B cell (primary cell): ENCODE measurements at regions not wholly inside any gene's neighbourhood (a gene's known extent, or its start where the extent isn't known, plus 50 kb on each side); places are given as distances from the start of the nearest gene placed in this dataset.

ENCODE experiments used
- ATAC-seq: fragments of 200-7000 bp; cut with Tn5 transposase; one replicate; pipeline ENCODE4 v1.10.0; 2021; ENCODE audit warnings: low read depth, mild to moderate bottlenecking, moderate number of reproducible peaks, moderate library complexity
- CTCF ChIA-PET: fragments of 350-600 bp; sonication (Branson Sonifier 250); formaldehyde crosslinking; loops from one replicate; lab custom pipeline; 2021; ENCODE audit warnings: antibody characterized with exemption, inconsistent platforms; lab: Charles Lee
- POLR2A ChIA-PET: fragments of 350-600 bp; sonication (Branson Sonifier 250); formaldehyde crosslinking; loops from one replicate; lab custom pipeline; 2021; ENCODE audit warnings: antibody characterized with exemption; lab: Charles Lee
- DNase-seq: peaks from one replicate; pipeline ENCODE4 v3.0.0; 2013
- H2AFZ ChIP-seq: 2 replicates; pipeline ENCODE4 v1.6.1; 2012; ENCODE audit warnings: mild to moderate bottlenecking, low read depth, low read length; ENCODE audit not compliant: insufficient read depth, poor library complexity, severe bottlenecking
- H3K27ac ChIP-seq, 2 donors: 1 replicate in 1 of 2; 2 replicates in 1 of 2; pipeline ENCODE4 v1.5.1; 2012 to 2013; ENCODE audit warnings: low read length in 2 of 2, mild to moderate bottlenecking in 2 of 2, moderate library complexity in 1 of 2
- H3K27me3 ChIP-seq, 4 experiments: fragments of 200-600 bp in 1 of 4; sonication (generic) in 1 of 4; replicated peaks in 1 of 4; 1 replicate in 2 of 4; 2 replicates in 2 of 4; pipeline versions ENCODE4 v1.6.1 to v1.7.0; 2013 to 2016; ENCODE audit warnings: low read length in 3 of 4, mild to moderate bottlenecking in 2 of 4, mixed read lengths in 1 of 4, moderate library complexity in 1 of 4; ENCODE audit not compliant: insufficient read depth in 4 of 4, control insufficient read depth in 3 of 4; ENCODE audit errors: control extremely low read depth in 1 of 4
- H3K36me3 ChIP-seq, 2 experiments: replicated peaks in 1 of 2; 1 replicate in 1 of 2; 2 replicates in 1 of 2; pipeline versions ENCODE4 v1.6.1 to v1.7.1; 2013; ENCODE audit warnings: low read length in 1 of 2; ENCODE audit not compliant: insufficient read depth in 2 of 2, control insufficient read depth in 1 of 2; ENCODE audit errors: control extremely low read depth in 1 of 2, extremely low read depth in 1 of 2
- H3K4me1 ChIP-seq, 2 donors: fragments of 200-600 bp in 1 of 2; sonication (generic) in 1 of 2; 1 replicate in 1 of 2; 2 replicates in 1 of 2; pipeline versions ENCODE4 v1.5.1 to v1.6.1; 2013 to 2017; ENCODE audit warnings: low read length in 2 of 2; ENCODE audit not compliant: control insufficient read depth in 2 of 2, insufficient read depth in 2 of 2
- H3K4me2 ChIP-seq: replicated peaks from 2 replicates; pipeline ENCODE3; 2012; ENCODE audit warnings: mild to moderate bottlenecking, low read depth, low read length; ENCODE audit not compliant: poor library complexity, severe bottlenecking
- H3K4me3 ChIP-seq, 5 experiments: fragments of 200-600 bp in 1 of 5; sonication (generic) in 1 of 5; 1 replicate in 3 of 5; 2 replicates in 2 of 5; pipeline versions ENCODE4 v1.5.1 to v1.7.0; 2011 to 2016; ENCODE audit warnings: low read length in 4 of 5, mild to moderate bottlenecking in 4 of 5, low read depth in 2 of 5, control low read depth in 1 of 5, moderate library complexity in 1 of 5; ENCODE audit not compliant: insufficient read depth in 1 of 5; ENCODE audit errors: control extremely low read depth in 1 of 5, extremely low read depth in 1 of 5
- H3K79me2 ChIP-seq: fragments of 200-600 bp; sonication (generic); one replicate; pipeline ENCODE4 v1.6.0; 2016; ENCODE audit warnings: low read length; ENCODE audit not compliant: control insufficient read depth, insufficient read depth
- H3K9ac ChIP-seq: fragments of 200-600 bp; sonication (generic); 2 replicates; pipeline ENCODE4 v1.6.1; 2017; ENCODE audit warnings: mild to moderate bottlenecking, low read length, moderate library complexity
- H3K9me3 ChIP-seq, 3 donors: one replicate each; pipeline versions ENCODE4 v1.6.1 to v1.7.1; 2013; ENCODE audit warnings: low read length in 2 of 3; ENCODE audit not compliant: control insufficient read depth in 2 of 3, insufficient read depth in 1 of 3; ENCODE audit errors: control extremely low read depth in 1 of 3
- H4K20me1 ChIP-seq: 2 replicates; pipeline ENCODE4 v1.6.0; 2012; ENCODE audit warnings: mild to moderate bottlenecking, low read length; ENCODE audit not compliant: insufficient read depth, control insufficient read depth, poor library complexity, severe bottlenecking
- H3K27ac Mint-ChIP-seq: one replicate; pipeline ENCODE4 v1.8.0; 2021; ENCODE audit warnings: mixed read lengths
- H3K27me3 Mint-ChIP-seq: one replicate; pipeline ENCODE4 v1.8.0; 2021; ENCODE audit warnings: mixed read lengths
- H3K4me1 Mint-ChIP-seq: one replicate; pipeline ENCODE4 v1.8.0; 2021; ENCODE audit warnings: mixed read lengths
- H3K4me3 Mint-ChIP-seq: one replicate; pipeline ENCODE4 v1.8.0; 2021; ENCODE audit warnings: mixed read lengths
- H3K9me3 Mint-ChIP-seq: one replicate; pipeline ENCODE4 v1.8.0; 2022; ENCODE audit warnings: mixed read lengths; ENCODE audit not compliant: insufficient read depth
- EZH2 ChIP-seq: IDR thresholded peaks from 2 replicates; pipeline ENCODE4 v1.6.1; 2012; ENCODE audit warnings: borderline replicate concordance, low read depth, mild to moderate bottlenecking, moderate library complexity, low read length; ENCODE audit not compliant: insufficient read depth, poor library complexity, severe bottlenecking
- WGBS: methylation state at CpG from one replicate; pipeline ENCODE4 v1.1.5; 2013; ENCODE audit warnings: missing lambda C conversion rate; ENCODE audit not compliant: insufficient coverage; 5-methylcytosine and 5-hydroxymethylcytosine counted together
- intact Hi-C: fragments of 100-400 bp; cut with micrococcal nuclease; formaldehyde crosslinking; loops from one replicate; pipeline ENCODE4 v1.10.0; 2022
- TF ChIP-seq, protein P1 (sequence below): fragments of 200-600 bp; IDR thresholded peaks from one replicate; pipeline ENCODE4 v1.8.0; 2022; ENCODE audit warnings: antibody characterized with exemption, mild to moderate bottlenecking

GRCh38 chr16:59327894-59328293 lies 593.8 kb upstream of the GOT2 start:
- Mint-ChIP-seq H3K27ac (no peak overlapping the region), H3K9me3 (peaks cover 13% of the 10 kb centered on the region), H3K27me3 (no peaks in the 10 kb centered on the region), H3K4me1 (no peaks in the 10 kb centered on the region), H3K4me3 (no peak overlapping the region)
- ChIA-PET POLR2A (no interaction called here), CTCF (no interaction called here)
- no peak for TF ChIP-seq EZH2
- TF ChIP-seq, protein P1, sequence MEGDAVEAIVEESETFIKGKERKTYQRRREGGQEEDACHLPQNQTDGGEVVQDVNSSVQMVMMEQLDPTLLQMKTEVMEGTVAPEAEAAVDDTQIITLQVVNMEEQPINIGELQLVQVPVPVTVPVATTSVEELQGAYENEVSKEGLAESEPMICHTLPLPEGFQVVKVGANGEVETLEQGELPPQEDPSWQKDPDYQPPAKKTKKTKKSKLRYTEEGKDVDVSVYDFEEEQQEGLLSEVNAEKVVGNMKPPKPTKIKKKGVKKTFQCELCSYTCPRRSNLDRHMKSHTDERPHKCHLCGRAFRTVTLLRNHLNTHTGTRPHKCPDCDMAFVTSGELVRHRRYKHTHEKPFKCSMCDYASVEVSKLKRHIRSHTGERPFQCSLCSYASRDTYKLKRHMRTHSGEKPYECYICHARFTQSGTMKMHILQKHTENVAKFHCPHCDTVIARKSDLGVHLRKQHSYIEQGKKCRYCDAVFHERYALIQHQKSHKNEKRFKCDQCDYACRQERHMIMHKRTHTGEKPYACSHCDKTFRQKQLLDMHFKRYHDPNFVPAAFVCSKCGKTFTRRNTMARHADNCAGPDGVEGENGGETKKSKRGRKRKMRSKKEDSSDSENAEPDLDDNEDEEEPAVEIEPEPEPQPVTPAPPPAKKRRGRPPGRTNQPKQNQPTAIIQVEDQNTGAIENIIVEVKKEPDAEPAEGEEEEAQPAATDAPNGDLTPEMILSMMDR, result no peak
- Histone ChIP-seq H4K20me1 (no peaks in the 10 kb centered on the region), H3K27me3 (no peaks in the 10 kb centered on the region), H3K9ac (no peak overlapping the region), H3K4me1 (no peaks in the 10 kb centered on the region), H3K36me3 (no peaks in the 10 kb centered on the region), H3K4me3 (no peak overlapping the region), H3K4me2 (no peak overlapping the region), H3K27ac (no peak overlapping the region), H3K79me2 (no peaks in the 10 kb centered on the region), H3K9me3 (peaks cover 0 to 2% (median 0%) of the 10 kb centered on the region in 3 donors), H2AFZ (no peak overlapping the region)
- no peak for DNase-seq
- intact Hi-C loops, result no loop called here
- no CpG with 5 or more reads among the region's 3 CpGs for WGBS
- no peak for ATAC-seq

DNA sequence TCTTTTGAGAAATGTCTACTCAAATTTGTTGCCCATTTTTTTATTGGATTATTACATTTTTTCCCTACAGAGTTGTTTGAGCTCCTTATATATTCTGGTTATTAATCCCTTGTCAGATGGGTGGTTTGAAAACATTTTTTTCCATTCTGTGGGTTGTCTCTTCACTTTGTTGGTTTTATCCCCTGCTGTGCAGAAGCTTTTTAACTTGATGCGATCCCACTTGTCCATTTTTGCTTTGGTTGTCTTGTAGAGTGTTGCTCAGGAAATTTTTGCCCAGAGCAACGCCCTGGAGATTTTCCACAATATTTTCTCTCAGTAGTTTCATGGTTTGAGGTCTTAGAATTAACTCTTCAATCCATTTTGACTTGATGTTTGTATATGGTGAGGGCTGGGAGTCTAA lies 592.8 kb upstream of the GOT2 start:
- H3K4me3 ChIP-seq, result no peak overlapping the region
- ChIA-PET CTCF (no interaction called here), POLR2A (no interaction called here)
- TF ChIP-seq EZH2, result no peak
- TF ChIP-seq, protein P1, result no peak
- H3K4me1 ChIP-seq, result no peaks in the 10 kb centered on the region
- WGBS, result 61% methylated on average over 2 of the region's 2 CpGs
- intact Hi-C loops, result no loop called here
- ATAC-seq, result no peak
- H3K9ac ChIP-seq, result no peak overlapping the region
- Mint-ChIP-seq H3K27me3 (no peaks in the 10 kb centered on the region), H3K9me3 (peaks cover 11% of the 10 kb centered on the region), H3K4me3 (no peak overlapping the region), H3K4me1 (no peaks in the 10 kb centered on the region), H3K27ac (no peak overlapping the region)
- H2AFZ ChIP-seq, result no peak overlapping the region
- H3K36me3 ChIP-seq, result no peaks in the 10 kb centered on the region
- no peaks in the 10 kb centered on the region for H4K20me1 ChIP-seq
- peaks cover 0 to 2% (median 0%) of the 10 kb centered on the region in 3 donors for H3K9me3 ChIP-seq
- no peak overlapping the region for H3K27ac ChIP-seq
- no peak for DNase-seq
- no peaks in the 10 kb centered on the region for H3K79me2 ChIP-seq
- H3K27me3 ChIP-seq, result no peaks in the 10 kb centered on the region
- no peak overlapping the region for H3K4me2 ChIP-seq
